IMR-90 (cell line): ENCODE measurements at regions not wholly inside any gene's neighbourhood (a gene's known extent, or its start where the extent isn't known, plus 50 kb on each side); places are given as distances from the start of the nearest gene placed in this dataset.

Source experiments
- ATAC-seq: fragments of 200-7000 bp; cut with Tn5 transposase; 2 replicates; pipeline ENCODE4 v1.9.1; 2020; ENCODE audit warnings: low read depth, mild to moderate bottlenecking, moderate library complexity
- BruUV-seq: library from RNA; stranded (reverse); fragments of 400-500 nt; replicated peaks from 2 replicates; lab custom pipeline; 2021; lab: Mats Ljungman, UMichigan
- CTCF ChIA-PET: fragments of 300-600 bp; formaldehyde crosslinking; extraction: SDS; loops from one replicate; lab custom pipeline; 2021; ENCODE audit warnings: antibody characterized with exemption; lab: Yijun Ruan, JAX
- POLR2A ChIA-PET: fragments of 300-600 bp; sonication (Branson Sonifier 250); formaldehyde crosslinking; loops from one replicate; lab custom pipeline; 2022; ENCODE audit warnings: antibody characterized with exemption; ENCODE audit not compliant: unreplicated experiment; lab: Charles Lee
- DNase-seq: peaks from one replicate; pipeline ENCODE4 v3.0.0; 2013
- H2AFZ ChIP-seq: replicated peaks from 2 replicates; pipeline ENCODE3; 2013; ENCODE audit warnings: low read length, mild to moderate bottlenecking; ENCODE audit not compliant: poor library complexity
- H2AK5ac ChIP-seq: 2 replicates; pipeline ENCODE4 v1.6.1; 2013; ENCODE audit warnings: low read depth, low read length, inconsistent platforms
- H2AK9ac ChIP-seq: replicated peaks from 2 replicates; pipeline ENCODE3; 2013; ENCODE audit warnings: mild to moderate bottlenecking, low read depth, low read length, moderate library complexity; ENCODE audit not compliant: poor library complexity
- H2BK120ac ChIP-seq: 2 replicates; pipeline ENCODE4 v1.6.1; 2013; ENCODE audit warnings: low read depth, low read length, inconsistent platforms
- H2BK15ac ChIP-seq: 3 replicates; pipeline ENCODE4 v1.6.1; 2013; ENCODE audit warnings: low read depth, low read length, inconsistent platforms
- H2BK20ac ChIP-seq: 2 replicates; pipeline ENCODE4 v1.6.1; 2013; ENCODE audit warnings: low read depth, mild to moderate bottlenecking, inconsistent platforms, low read length, moderate library complexity
- H2BK5ac ChIP-seq: 2 replicates; pipeline ENCODE4 v1.6.1; 2013; ENCODE audit warnings: mild to moderate bottlenecking, low read depth, low read length, inconsistent platforms; ENCODE audit not compliant: poor library complexity, severe bottlenecking
- H3K14ac ChIP-seq: replicated peaks from 2 replicates; pipeline ENCODE4 v1.6.1; 2013; ENCODE audit warnings: low read depth, low read length, inconsistent platforms
- H3K18ac ChIP-seq: 2 replicates; pipeline ENCODE4 v1.6.1; 2013; ENCODE audit warnings: low read depth, low read length, control low read depth
- H3K23ac ChIP-seq: 2 replicates; pipeline ENCODE4 v1.6.1; 2013; ENCODE audit warnings: low read depth, low read length, inconsistent platforms
- H3K27ac ChIP-seq: 2 replicates; pipeline ENCODE4 v1.5.1; 2013; ENCODE audit warnings: mild to moderate bottlenecking, control low read depth, low read length; ENCODE audit not compliant: insufficient read depth
- H3K27me3 ChIP-seq: 2 replicates; pipeline ENCODE4 v1.6.1; 2013; ENCODE audit warnings: low read length; ENCODE audit not compliant: control insufficient read depth, insufficient read depth
- H3K36me3 ChIP-seq: 2 replicates; pipeline ENCODE4 v1.6.1; 2013; ENCODE audit warnings: low read length, mixed read lengths; ENCODE audit not compliant: control insufficient read depth, insufficient read depth
- H3K4ac ChIP-seq: 2 replicates; pipeline ENCODE4 v1.6.1; 2013; ENCODE audit warnings: low read depth, low read length, inconsistent platforms
- H3K4me1 ChIP-seq: 2 replicates; pipeline ENCODE4 v1.6.1; 2013; ENCODE audit warnings: low read length, mixed read lengths; ENCODE audit not compliant: control insufficient read depth, insufficient read depth
- H3K4me2 ChIP-seq: 2 replicates; pipeline ENCODE4 v1.6.1; 2013; ENCODE audit warnings: low read depth, mild to moderate bottlenecking, control low read depth, low read length, moderate library complexity
- H3K4me3 ChIP-seq: 2 replicates; pipeline ENCODE4 v1.5.1; 2013; ENCODE audit warnings: low read depth, mild to moderate bottlenecking, control low read depth, low read length, moderate library complexity; ENCODE audit not compliant: insufficient read depth
- H3K56ac ChIP-seq: 2 replicates; pipeline ENCODE4 v1.6.1; 2013; ENCODE audit warnings: low read length, inconsistent platforms; ENCODE audit not compliant: insufficient read depth; ENCODE audit errors: extremely low read depth
- H3K79me1 ChIP-seq, 2 experiments: 2 replicates each; pipeline ENCODE4 v1.6.1; 2013; ENCODE audit warnings: low read length in 2 of 2, inconsistent platforms in 1 of 2, low read depth in 1 of 2
- H3K9ac ChIP-seq: 2 replicates; pipeline ENCODE4 v1.6.1; 2013; ENCODE audit warnings: low read depth, low read length, control low read depth
- H3K9me1 ChIP-seq: 2 replicates; pipeline ENCODE4 v1.6.1; 2013; ENCODE audit warnings: low read length, inconsistent platforms; ENCODE audit not compliant: insufficient read depth
- H3K9me3 ChIP-seq: 2 replicates; pipeline ENCODE4 v1.6.1; 2013; ENCODE audit warnings: low read length; ENCODE audit not compliant: control insufficient read depth, insufficient read depth
- H4K20me1 ChIP-seq: 2 replicates; pipeline ENCODE4 v1.6.1; 2013; ENCODE audit warnings: low read length, inconsistent platforms; ENCODE audit not compliant: insufficient read depth
- H4K5ac ChIP-seq: 2 replicates; pipeline ENCODE4 v1.6.1; 2013; ENCODE audit warnings: mild to moderate bottlenecking, low read depth, low read length, control low read depth
- H4K8ac ChIP-seq, 2 experiments: 2 replicates each; pipeline ENCODE4 v1.6.1; 2013; ENCODE audit warnings: low read depth in 2 of 2, low read length in 2 of 2, control low read depth in 1 of 2, inconsistent platforms in 1 of 2
- H4K91ac ChIP-seq: 2 replicates; pipeline ENCODE4 v1.6.1; 2013; ENCODE audit warnings: low read depth, low read length, inconsistent platforms; ENCODE audit not compliant: insufficient read depth
- CHD1 ChIP-seq: IDR thresholded peaks from 2 replicates; pipeline ENCODE4 v1.6.1; 2012; ENCODE audit warnings: low read depth, low read length, improper control_type of control experiment
- POLR2A ChIP-seq: IDR thresholded peaks from 2 replicates; pipeline ENCODE4 v1.6.1; 2012; ENCODE audit warnings: mild to moderate bottlenecking, low read depth, low read length
- RAD21 ChIP-seq: IDR thresholded peaks from 2 replicates; pipeline ENCODE4 v1.6.1; 2012; ENCODE audit warnings: low read length, improper control_type of control experiment
- RCOR1 ChIP-seq: IDR thresholded peaks from 2 replicates; pipeline ENCODE4 v1.6.1; 2012; ENCODE audit warnings: mild to moderate bottlenecking, low read length, improper control_type of control experiment; ENCODE audit not compliant: insufficient replicate concordance
- SMC3 ChIP-seq: fragments of 150-350 bp; IDR thresholded peaks from 2 replicates; pipeline ENCODE4 v1.6.1; 2016; ENCODE audit warnings: low read depth, mild to moderate bottlenecking, antibody characterized with exemption, low read length, moderate library complexity
- USF2 ChIP-seq: fragments of 150-350 bp; IDR thresholded peaks from 2 replicates; pipeline ENCODE4 v1.6.1; 2017; ENCODE audit warnings: mild to moderate bottlenecking, antibody characterized with exemption, low read length, low read depth
- WGBS, 2 experiments: methylation state at CpG; one replicate each; pipeline versions ENCODE4 v1.1.5 to v1.1.7; 2013; ENCODE audit warnings: missing lambda C conversion rate in 2 of 2; ENCODE audit not compliant: insufficient read length in 1 of 2; ENCODE audit errors: extremely low coverage in 2 of 2; 5-methylcytosine and 5-hydroxymethylcytosine counted together
- dilution Hi-C: fragments of 300-500 bp; cut with HindIII; formaldehyde crosslinking; loops from one replicate; pipeline ENCODE4 v1.14.3; 2018; ENCODE audit warnings: low sequenced_read_pairs; ENCODE audit not compliant: unreplicated experiment
- in situ Hi-C: fragments of 300-500 bp; cut with MboI; formaldehyde crosslinking; loops from 3 replicates; pipeline ENCODE4 v1.14.3; 2019; ENCODE audit warnings: low sequenced_read_pairs, inconsistent platforms, mixed read lengths
- intact Hi-C: fragments of 100-400 bp; cut with micrococcal nuclease; formaldehyde crosslinking; loops from 2 replicates; pipeline ENCODE4 v1.10.0; 2022

- no peak overlapping the region for H3K4ac ChIP-seq
- H3K4me3 ChIP-seq, result no peak overlapping the region
- H3K4me1 ChIP-seq, result peaks cover 12% of the 10 kb centered on the region
- no peak for TF ChIP-seq RAD21
- no peak for TF ChIP-seq SMC3
- TF ChIP-seq CHD1, result no peak
- no peak for TF ChIP-seq POLR2A
- TF ChIP-seq RCOR1, result no peak
- TF ChIP-seq USF2, result no peak
- no peaks in the 10 kb centered on the region for H3K36me3 ChIP-seq
- H3K27ac ChIP-seq, result no peak overlapping the region
- 0 out of 2 replicates have a peak overlapping the region, but pooled peaks have one; percentile 20 for H2AK5ac ChIP-seq
- H4K5ac ChIP-seq, result no peak overlapping the region
- H2BK20ac ChIP-seq, result no peak overlapping the region
- ATAC-seq (no peak), DNase-seq (no peak)
- in situ Hi-C loops (no loop called here), intact Hi-C loops (no loop called here), dilution Hi-C loops (no loop called here)
- H4K20me1 ChIP-seq, result no peaks in the 10 kb centered on the region
- H4K8ac ChIP-seq, result no peak overlapping the region
- ChIA-PET CTCF (no interaction called here), POLR2A (no interaction called here)
- no peak overlapping the region for H3K14ac ChIP-seq
- no peak overlapping the region for H2BK5ac ChIP-seq
- BruUV-seq, result no TSS peak
- H4K91ac ChIP-seq, result no peak overlapping the region
- no peak overlapping the region for H2AFZ ChIP-seq
- no peaks in the 10 kb centered on the region for H3K9me3 ChIP-seq
- H3K79me1 ChIP-seq, result no peaks in the 10 kb centered on the region
- H3K9ac ChIP-seq, result no peak overlapping the region
- no peak overlapping the region for H3K23ac ChIP-seq
- no peak overlapping the region for H3K4me2 ChIP-seq
- H3K27me3 ChIP-seq, result no peaks in the 10 kb centered on the region
- H2BK120ac ChIP-seq, result no peak overlapping the region
- H2BK15ac ChIP-seq, result no peak overlapping the region
- H3K56ac ChIP-seq, result no peak overlapping the region
- H3K18ac ChIP-seq, result no peak overlapping the region
- no CpG with 5 or more reads among the region's 12 CpGs for WGBS, 2 experiments
- no peak overlapping the region for H2AK9ac ChIP-seq
- peaks cover 5% of the 10 kb centered on the region; the same call in 1 of the 2 replicates for H3K9me1 ChIP-seq
These were observed 254.9 kb downstream of the TMX3 start for GRCh38 chr18:68459968-68460367.
